OCI-LY1 (cell line): ENCODE measurements at regions not wholly inside any gene's neighbourhood (a gene's known extent, or its start where the extent isn't known, plus 50 kb on each side); places are given as distances from the start of the nearest gene placed in this dataset.

ENCODE experiments used
- CTCF ChIP-seq: fragments of 200-600 bp; sonication (generic), shearing (Covaris generic); IDR thresholded peaks from 2 replicates; pipeline ENCODE4 v1.5.1; 2017; ENCODE audit warnings: mild to moderate bottlenecking, antibody characterized with exemption, low read length, moderate library complexity, mixed read lengths
- EZH2 ChIP-seq: fragments of 200-600 bp; sonication (generic), shearing (Covaris generic); IDR thresholded peaks from 2 replicates; pipeline ENCODE4 v1.8.0; 2017; ENCODE audit warnings: borderline replicate concordance, mixed run types, mild to moderate bottlenecking, antibody characterized with exemption, low read length, moderate library complexity, mixed read lengths

- TF ChIP-seq EZH2 (no peak), CTCF (no peak)
These were observed 67.2 kb upstream of the LMO1 start for GRCh38 chr11:8330896-8331295.
